OCI-LY3 (cell line): ENCODE measurements at regions not wholly inside any gene's neighbourhood (a gene's known extent, or its start where the extent isn't known, plus 50 kb on each side); places are given as distances from the start of the nearest gene placed in this dataset.

Experiments
- H2AFZ ChIP-seq: fragments of 200-600, 300-600 bp; shearing (Covaris generic); 2 replicates; pipeline ENCODE4 v1.6.0; 2014; ENCODE audit warnings: antibody characterized with exemption, low read depth, low read length
- H3K27ac ChIP-seq: fragments of 200-600, 300-600 bp; sonication (generic); 2 replicates; pipeline ENCODE4 v1.5.1; 2014; ENCODE audit warnings: mild to moderate bottlenecking, low read length, moderate library complexity, mixed read lengths
- H3K27me3 ChIP-seq: fragments of 200-600, 300-600 bp; sonication (generic); 2 replicates; pipeline ENCODE4 v1.6.1; 2014; ENCODE audit warnings: low read depth, low read length, mixed read lengths
- H3K36me3 ChIP-seq: fragments of 200-600, 300-600 bp; sonication (generic); replicated peaks from 2 replicates; pipeline ENCODE3; 2014; ENCODE audit warnings: low read depth, low read length, mixed read lengths
- H3K4me1 ChIP-seq: fragments of 300-600, 200-600 bp; sonication (generic); 2 replicates; pipeline ENCODE4 v1.6.1; 2014; ENCODE audit warnings: low read length, mixed read lengths
- H3K4me2 ChIP-seq: fragments of 200-600, 300-600 bp; sonication (generic); 2 replicates; pipeline ENCODE4 v1.6.1; 2014; ENCODE audit warnings: low read length, mixed read lengths
- H3K4me3 ChIP-seq: fragments of 300-600, 200-600 bp; sonication (generic); 2 replicates; pipeline ENCODE4 v1.5.1; 2014; ENCODE audit warnings: antibody characterized with exemption, mild to moderate bottlenecking, low read length, moderate library complexity
- H3K79me2 ChIP-seq: fragments of 300-600, 200-600 bp; shearing (Covaris generic); 2 replicates; pipeline ENCODE4 v1.6.1; 2014; ENCODE audit warnings: mild to moderate bottlenecking, low read length, mixed read lengths
- H3K9ac ChIP-seq: fragments of 300-600, 200-600 bp; shearing (Covaris generic); 2 replicates; pipeline ENCODE4 v1.6.0; 2014; ENCODE audit warnings: mild to moderate bottlenecking, low read length, moderate library complexity
- H3K9me3 ChIP-seq: fragments of 200-600, 300-600 bp; shearing (Covaris generic); 2 replicates; pipeline ENCODE4 v1.6.1; 2014; ENCODE audit warnings: low read length, mixed read lengths; ENCODE audit not compliant: insufficient read depth
- H4K20me1 ChIP-seq: fragments of 200-600, 300-600 bp; sonication (generic); 2 replicates; pipeline ENCODE4 v1.6.1; 2016; ENCODE audit warnings: low read length, mixed read lengths; ENCODE audit not compliant: insufficient read depth
- EZH2phosphoT487 ChIP-seq: fragments of 200-600 bp; shearing (Covaris generic); IDR thresholded peaks from 2 replicates; pipeline ENCODE4 v1.6.1; 2018; ENCODE audit warnings: antibody characterized with exemption, mixed run types, low read depth
- TF ChIP-seq, protein P1 (sequence below): fragments of 200-600, 300-600 bp; sonication (generic); IDR thresholded peaks from 2 replicates; pipeline ENCODE4 v1.5.1; 2014; ENCODE audit warnings: antibody characterized with exemption, low read length, low read depth

GRCh38 chr12:126201981-126202537 is 1136.8 kb downstream of the AACS start:
- H3K36me3 ChIP-seq, result no peaks in the 10 kb centered on the region
- peak overlapping the region; percentile 72; the same call in 1 of the 2 replicates for H2AFZ ChIP-seq
- TF ChIP-seq EZH2phosphoT487, result no peak
- TF ChIP-seq, protein P1, sequence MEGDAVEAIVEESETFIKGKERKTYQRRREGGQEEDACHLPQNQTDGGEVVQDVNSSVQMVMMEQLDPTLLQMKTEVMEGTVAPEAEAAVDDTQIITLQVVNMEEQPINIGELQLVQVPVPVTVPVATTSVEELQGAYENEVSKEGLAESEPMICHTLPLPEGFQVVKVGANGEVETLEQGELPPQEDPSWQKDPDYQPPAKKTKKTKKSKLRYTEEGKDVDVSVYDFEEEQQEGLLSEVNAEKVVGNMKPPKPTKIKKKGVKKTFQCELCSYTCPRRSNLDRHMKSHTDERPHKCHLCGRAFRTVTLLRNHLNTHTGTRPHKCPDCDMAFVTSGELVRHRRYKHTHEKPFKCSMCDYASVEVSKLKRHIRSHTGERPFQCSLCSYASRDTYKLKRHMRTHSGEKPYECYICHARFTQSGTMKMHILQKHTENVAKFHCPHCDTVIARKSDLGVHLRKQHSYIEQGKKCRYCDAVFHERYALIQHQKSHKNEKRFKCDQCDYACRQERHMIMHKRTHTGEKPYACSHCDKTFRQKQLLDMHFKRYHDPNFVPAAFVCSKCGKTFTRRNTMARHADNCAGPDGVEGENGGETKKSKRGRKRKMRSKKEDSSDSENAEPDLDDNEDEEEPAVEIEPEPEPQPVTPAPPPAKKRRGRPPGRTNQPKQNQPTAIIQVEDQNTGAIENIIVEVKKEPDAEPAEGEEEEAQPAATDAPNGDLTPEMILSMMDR, result no peak
- no peak overlapping the region for H3K4me3 ChIP-seq
- no peaks in the 10 kb centered on the region for H4K20me1 ChIP-seq
- H3K9me3 ChIP-seq, result no peaks in the 10 kb centered on the region
- H3K27ac ChIP-seq, result no peak overlapping the region
- H3K4me1 ChIP-seq, result peaks cover 7% of the 10 kb centered on the region; the same call in 1 of the 2 replicates
- no peaks in the 10 kb centered on the region for H3K27me3 ChIP-seq
- H3K4me2 ChIP-seq, result no peak overlapping the region; the same call in 1 of the 2 replicates
- no peaks in the 10 kb centered on the region for H3K79me2 ChIP-seq
- H3K9ac ChIP-seq, result no peak overlapping the region

DNA sequence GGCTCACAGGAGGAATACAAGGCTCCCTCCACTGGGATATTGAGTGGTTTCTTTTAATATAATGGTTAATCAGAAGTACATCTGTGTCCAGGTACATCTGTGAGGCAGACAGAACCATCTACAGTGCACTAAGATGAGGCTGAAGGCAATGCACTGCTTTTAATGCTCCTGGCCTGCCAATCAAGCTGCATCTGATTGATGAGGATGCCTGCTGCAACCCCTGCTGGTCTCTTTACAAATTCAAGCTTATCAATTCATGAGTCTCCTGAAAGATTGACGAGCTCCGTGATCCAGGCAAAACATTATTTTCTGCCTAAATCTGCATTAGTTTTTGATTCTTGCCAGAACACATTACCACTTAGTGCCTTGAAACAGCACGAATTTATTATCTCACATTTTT is 1139.1 kb downstream of the AACS start:
- H2AFZ ChIP-seq, result no peak overlapping the region
- TF ChIP-seq, protein P1, result no peak
- no peak for TF ChIP-seq EZH2phosphoT487
- no peak overlapping the region for H3K9ac ChIP-seq
- no peaks in the 10 kb centered on the region for H3K79me2 ChIP-seq
- no peaks in the 10 kb centered on the region for H3K36me3 ChIP-seq
- H3K27ac ChIP-seq, result no peak overlapping the region
- H3K4me3 ChIP-seq, result no peak overlapping the region
- no peaks in the 10 kb centered on the region for H3K27me3 ChIP-seq
- H3K4me2 ChIP-seq, result no peak overlapping the region
- no peaks in the 10 kb centered on the region for H3K9me3 ChIP-seq
- peaks cover 7% of the 10 kb centered on the region; the same call in 1 of the 2 replicates for H3K4me1 ChIP-seq
- H4K20me1 ChIP-seq, result no peaks in the 10 kb centered on the region

DNA sequence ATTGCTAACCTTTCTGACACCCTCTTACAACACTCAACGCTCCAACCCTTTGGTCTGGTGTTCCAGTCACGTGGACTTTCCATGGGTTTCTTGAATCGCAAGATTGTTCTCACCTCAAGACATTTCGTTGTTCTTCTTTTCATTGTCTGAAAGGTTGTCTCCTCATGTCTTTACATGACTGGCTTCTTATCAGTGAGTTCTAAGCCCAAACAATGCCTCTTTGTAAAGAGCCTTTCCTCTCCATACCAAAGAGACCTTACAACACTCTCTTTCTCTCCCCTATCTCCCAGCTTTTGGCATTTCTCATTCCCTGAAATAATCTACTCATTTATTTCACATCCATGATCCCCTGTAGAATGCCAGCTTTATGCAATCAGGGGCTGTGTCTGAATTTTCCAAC is 1144.8 kb downstream of the AACS start:
- H4K20me1 ChIP-seq, result no peaks in the 10 kb centered on the region
- no peak overlapping the region for H3K27ac ChIP-seq
- H3K4me1 ChIP-seq, result no peaks in the 10 kb centered on the region
- H3K9ac ChIP-seq, result no peak overlapping the region
- H3K4me3 ChIP-seq, result no peak overlapping the region
- no peaks in the 10 kb centered on the region for H3K27me3 ChIP-seq
- no peaks in the 10 kb centered on the region for H3K79me2 ChIP-seq
- H3K4me2 ChIP-seq, result no peak overlapping the region
- no peaks in the 10 kb centered on the region for H3K36me3 ChIP-seq
- H3K9me3 ChIP-seq, result no peaks in the 10 kb centered on the region
- no peak for TF ChIP-seq EZH2phosphoT487
- TF ChIP-seq, protein P1, result no peak
- no peak overlapping the region for H2AFZ ChIP-seq

DNA sequence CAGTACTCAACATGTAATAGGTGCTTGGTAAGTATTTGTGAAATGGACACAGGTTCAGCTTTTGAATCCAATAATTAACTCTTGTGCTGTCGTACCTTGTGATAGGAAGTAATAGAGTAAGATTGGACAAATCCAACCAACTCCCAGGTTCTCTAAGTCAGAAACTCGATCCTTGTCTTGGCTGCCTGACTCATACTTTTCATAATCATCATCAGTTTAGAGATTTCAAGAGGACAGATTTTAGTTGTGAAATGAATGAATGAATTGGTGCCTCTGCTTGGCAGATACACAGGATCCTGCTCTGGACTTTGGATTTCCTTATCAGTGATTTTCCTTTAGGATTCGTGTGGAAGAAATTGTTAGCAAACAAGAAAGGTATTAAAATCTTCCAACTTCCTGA is 1145.2 kb downstream of the AACS start:
- TF ChIP-seq, protein P1, result no peak
- TF ChIP-seq EZH2phosphoT487, result no peak

More for the DNA sequence above, 1145.2 kb downstream of the AACS start:
- Histone ChIP-seq H3K4me3 (no peak overlapping the region), H3K4me2 (no peak overlapping the region), H3K36me3 (no peaks in the 10 kb centered on the region), H3K27ac (no peak overlapping the region), H3K27me3 (no peaks in the 10 kb centered on the region), H3K79me2 (no peaks in the 10 kb centered on the region), H3K9me3 (no peaks in the 10 kb centered on the region), H4K20me1 (no peaks in the 10 kb centered on the region), H3K4me1 (no peaks in the 10 kb centered on the region), H2AFZ (no peak overlapping the region), H3K9ac (no peak overlapping the region)
